GM18517 (cell line): ENCODE measurements at regions not wholly inside any gene's neighbourhood (a gene's known extent, or its start where the extent isn't known, plus 50 kb on each side); places are given as distances from the start of the nearest gene placed in this dataset.
"Not testable (repeated sequence)": the region's sequence is repeated elsewhere in the genome, so short reads cannot be mapped to it uniquely, and the experiment has no call there.

Experiments used
- ATAC-seq: cut with Tn5 transposase; IDR thresholded peaks from one replicate; pipeline ENCODE4 v1.9.1; 2021; ENCODE audit warnings: mild to moderate bottlenecking, moderate library complexity; ENCODE audit not compliant: unreplicated experiment

- ATAC-seq: no peak
These were observed 453.2 kb downstream of the QKI start for GRCh38 chr6:163867518-163868292.

- no peak for ATAC-seq
These were observed 451.7 kb downstream of the QKI start for GRCh38 chr6:163866192-163866591.

- no peak for ATAC-seq
These were observed 449.0 kb downstream of the QKI start for GRCh38 chr6:163863565-163863964.

GRCh38 chr6:163862701-163863100, 448.2 kb downstream of the QKI start:
- ATAC-seq: no peak

- no peak for ATAC-seq
These were observed 447.1 kb downstream of the QKI start for GRCh38 chr6:163861627-163862026.

GRCh38 chr6:163860287-163861081, 446.0 kb downstream of the QKI start:
- no peak for ATAC-seq

- ATAC-seq: not testable (repeated sequence)
These were observed 444.4 kb downstream of the QKI start for GRCh38 chr6:163858870-163859269.

- ATAC-seq: no peak
These were observed 442.9 kb downstream of the QKI start for GRCh38 chr6:163857421-163857820.

GRCh38 chr6:163850874-163851273, 436.4 kb downstream of the QKI start:
- no peak for ATAC-seq

GRCh38 chr6:163844761-163845160, 430.2 kb downstream of the QKI start:
- ATAC-seq: no peak

GRCh38 chr6:163844357-163844756, 429.8 kb downstream of the QKI start:
- no peak for ATAC-seq

- no peak for ATAC-seq
These were observed 428.7 kb downstream of the QKI start for GRCh38 chr6:163843218-163843617.

- ATAC-seq: peak; percentile 84
These were observed 427.9 kb downstream of the QKI start for GRCh38 chr6:163842467-163842866.

- no peak for ATAC-seq
These were observed 427.2 kb downstream of the QKI start for GRCh38 chr6:163841733-163842132.

- ATAC-seq: no peak
These were observed 426.8 kb downstream of the QKI start for GRCh38 chr6:163841326-163841725.

GRCh38 chr6:163840880-163841279, 426.4 kb downstream of the QKI start:
- ATAC-seq: no peak

- no peak for ATAC-seq
These were observed 424.8 kb downstream of the QKI start for GRCh38 chr6:163839296-163839695.

GRCh38 chr6:163837691-163838431, 423.3 kb downstream of the QKI start:
- no peak for ATAC-seq

- no peak for ATAC-seq
These were observed 422.6 kb downstream of the QKI start for GRCh38 chr6:163836876-163837690.

- ATAC-seq: no peak
These were observed 421.1 kb downstream of the QKI start for GRCh38 chr6:163835439-163836171.
